CD4-positive, alpha-beta T cell treated with Interferon gamma for 1 hour (primary cell): ENCODE measurements at regions not wholly inside any gene's neighbourhood (a gene's known extent, or its start where the extent isn't known, plus 50 kb on each side); places are given as distances from the start of the nearest gene placed in this dataset.

ENCODE experiments used
- DNase-seq: peaks from one replicate; pipeline ENCODE4 v3.0.0-alpha.2; 2020

- no peak for DNase-seq
Measured at GRCh38 chr17:73758245-73758644, 114.0 kb upstream of the SDK2 start.

GRCh38 chr17:73759324-73759723, 115.1 kb upstream of the SDK2 start:
- DNase-seq = no peak

- no peak for DNase-seq
Measured at GRCh38 chr17:73759734-73760438, 115.6 kb upstream of the SDK2 start.

GRCh38 chr17:73760439-73760758, 116.2 kb upstream of the SDK2 start:
- DNase-seq = no peak

- DNase-seq = no peak
Measured at GRCh38 chr17:73765824-73766563, 121.7 kb upstream of the SDK2 start.

GRCh38 chr17:73767696-73768095, 123.5 kb upstream of the SDK2 start:
- no peak for DNase-seq

- DNase-seq = no peak
Measured at GRCh38 chr17:73768691-73769090, 124.4 kb upstream of the SDK2 start.

- no peak for DNase-seq
Measured at GRCh38 chr17:73769479-73769878, 125.2 kb upstream of the SDK2 start.

GRCh38 chr17:73770115-73770848, 126.0 kb upstream of the SDK2 start:
- no peak for DNase-seq

- DNase-seq = no peak
Measured at GRCh38 chr17:73770849-73771229, 126.6 kb upstream of the SDK2 start.

GRCh38 chr17:73772107-73772705, 128.0 kb upstream of the SDK2 start:
- DNase-seq = no peak

GRCh38 chr17:73773702-73774101, 129.5 kb upstream of the SDK2 start:
- no peak for DNase-seq

- DNase-seq = no peak
Measured at GRCh38 chr17:73774852-73775251, 130.6 kb upstream of the SDK2 start.

GRCh38 chr17:73776351-73777130, 132.3 kb upstream of the SDK2 start:
- DNase-seq = no peak

- no peak for DNase-seq
Measured at GRCh38 chr17:73777131-73777449, 132.8 kb upstream of the SDK2 start.

- no peak for DNase-seq
Measured at GRCh38 chr17:73782231-73782630, 138.0 kb upstream of the SDK2 start.

- no peak for DNase-seq
Measured at GRCh38 chr17:73782641-73783381, 138.6 kb upstream of the SDK2 start.

GRCh38 chr17:73783382-73783766, 139.1 kb upstream of the SDK2 start:
- DNase-seq = no peak

GRCh38 chr17:73783945-73784603, 139.8 kb upstream of the SDK2 start:
- DNase-seq = no peak

GRCh38 chr17:73785496-73785895, 141.3 kb upstream of the SDK2 start:
- no peak for DNase-seq

- DNase-seq = no peak
Measured at GRCh38 chr17:73785958-73786743, 141.9 kb upstream of the SDK2 start.
